ENCODE measurements at regions not wholly inside any gene's neighbourhood (a gene's known extent, or its start where the extent isn't known, plus 50 kb on each side); places are given as distances from the start of the nearest gene placed in this dataset.

- TF ChIP-seq CTCF (IDR thresholded peaks at IDR 0.05) (no peak), POLR2AphosphoS5 (IDR thresholded peaks at IDR 0.05) (no peak), POLR2A (IDR thresholded peaks at IDR 0.05) (no peak)
Measured at GRCh38 chr12:78494911-78495310, 369.7 kb upstream of the SYT1 start.

All from suprapubic skin (tissue), 4 donors.